Stomach (tissue), 8 donors: ENCODE measurements at regions not wholly inside any gene's neighbourhood (a gene's known extent, or its start where the extent isn't known, plus 50 kb on each side); places are given as distances from the start of the nearest gene placed in this dataset.

Experiments
- DNase-seq, 2 donors: peaks; one replicate each; pipeline versions ENCODE4 v3.0.0 to v3.0.0-alpha.2; 2013 to 2019
- H3K27ac ChIP-seq, 5 donors: fragments of 200-600 bp in 4 of 5; sonication (generic) in 4 of 5; one replicate each; pipeline ENCODE4 v1.5.1; 2013 to 2019; ENCODE audit warnings: mild to moderate bottlenecking in 1 of 5, moderate library complexity in 1 of 5
- H3K27me3 ChIP-seq, 3 donors: fragments of 200-600 bp; sonication (generic); one replicate each; pipeline ENCODE4 v1.5.1; 2017 to 2019; ENCODE audit warnings: mixed run types in 1 of 3
- H3K36me3 ChIP-seq, 4 donors: fragments of 200-600 bp; sonication (generic); 1 replicate in 3 of 4; 2 replicates in 1 of 4; pipeline ENCODE4 v1.5.1; 2016 to 2019
- H3K4me1 ChIP-seq, 4 donors: fragments of 200-600 bp; sonication (generic); one replicate each; pipeline ENCODE4 v1.5.1; 2016 to 2019
- H3K4me3 ChIP-seq, 4 donors: fragments of 200-600 bp; sonication (generic) in 3 of 4; one replicate each; pipeline ENCODE4 v1.5.1; 2016 to 2019; ENCODE audit warnings: mild to moderate bottlenecking in 1 of 4
- H3K9me3 ChIP-seq, 4 donors: fragments of 200-600 bp; sonication (generic); one replicate each; pipeline ENCODE4 v1.5.1; 2016 to 2019
- CTCF ChIP-seq, 7 experiments: fragments of 450-650 bp in 4 of 7; fragments of 200-600 bp in 3 of 7; sonication (generic) in 3 of 7; IDR thresholded peaks; one replicate each; pipeline ENCODE4 v1.5.1; 2016 to 2019; ENCODE audit warnings: antibody characterized with exemption in 7 of 7, control low read depth in 2 of 7, mild to moderate bottlenecking in 1 of 7
- EP300 ChIP-seq: sonication (generic); formaldehyde crosslinking; IDR thresholded peaks from one replicate; pipeline ENCODE4 v1.6.1; 2017; ENCODE audit warnings: antibody characterized with exemption
- POLR2A ChIP-seq, 4 donors: fragments of 450-650 bp; IDR thresholded peaks; one replicate each; pipeline ENCODE4 v1.6.1; 2016; ENCODE audit warnings: antibody characterized with exemption in 4 of 4, control low read depth in 2 of 4, mild to moderate bottlenecking in 1 of 4, moderate library complexity in 1 of 4
- POLR2AphosphoS5 ChIP-seq, 3 donors: sonication (generic); formaldehyde crosslinking; IDR thresholded peaks; one replicate each; pipeline ENCODE4 v1.6.1; 2016; ENCODE audit warnings: antibody characterized with exemption in 3 of 3
- WGBS, 5 donors: extraction: QIAGEN DNeasy Blood & Tissue Kit in 3 of 5; methylation state at CpG; one replicate each; pipeline versions ENCODE4 v1.1.5 to v1.1.7; 2013 to 2018; 5-methylcytosine and 5-hydroxymethylcytosine counted together
- intact Hi-C: fragments of 100-400 bp; cut with DNase I; formaldehyde crosslinking; loops from one replicate; pipeline ENCODE4 v1.15.1; 2023; ENCODE audit warnings: low total_unique reads
- donor health status: healthy with polysubstance abuse.
- donor health status: Bipolar disorder and iron deficiency.
- donor health status: healthy.

GRCh38 chr7:34281260-34281659 is 375.9 kb downstream of the BMPER start:
- Histone ChIP-seq H3K36me3 (no peaks in the 10 kb centered on the region), H3K27me3 (no peaks in the 10 kb centered on the region), H3K4me3 (no peak overlapping the region), H3K27ac (no peak overlapping the region), H3K4me1 (no peaks in the 10 kb centered on the region), H3K9me3 (peaks cover 0 to 15% (median 0%) of the 10 kb centered on the region in 4 donors)
- WGBS, 5 donors = 80 to 100% (median 93%) methylated on average over 1 of the region's 1 CpG
- DNase-seq = no peak
- intact Hi-C loops = no loop called here
- TF ChIP-seq EP300 = no peak
- TF ChIP-seq POLR2AphosphoS5 (IDR thresholded peaks at IDR 0.05) = no peak
- no peak for TF ChIP-seq POLR2A (IDR thresholded peaks at IDR 0.05)
- TF ChIP-seq CTCF (IDR thresholded peaks at IDR 0.05) = no peak

- WGBS, 5 donors = 18 to 37% (median 31%) methylated on average over 1 of the region's 1 CpG
- no peak for DNase-seq
- Histone ChIP-seq H3K4me3 (no peak overlapping the region), H3K36me3 (no peaks in the 10 kb centered on the region), H3K4me1 (no peaks in the 10 kb centered on the region), H3K27ac (no peak overlapping the region), H3K27me3 (no peaks in the 10 kb centered on the region), H3K9me3 (peaks cover 0 to 15% (median 0%) of the 10 kb centered on the region in 4 donors)
- no peak for TF ChIP-seq POLR2A (IDR thresholded peaks at IDR 0.05)
- TF ChIP-seq POLR2AphosphoS5 (IDR thresholded peaks at IDR 0.05) = no peak
- no peak for TF ChIP-seq EP300
- intact Hi-C loops = no loop called here
These were observed 375.7 kb upstream of the NPSR1 start for GRCh38 chr7:34282271-34282670.

GRCh38 chr7:34296663-34297062 is 361.4 kb upstream of the NPSR1 start:
- Histone ChIP-seq H3K36me3 (no peaks in the 10 kb centered on the region), H3K4me3 (no peak overlapping the region), H3K9me3 (peaks cover 0 to 4% (median 0%) of the 10 kb centered on the region in 4 donors), H3K4me1 (no peaks in the 10 kb centered on the region), H3K27ac (no peak overlapping the region), H3K27me3 (no peaks in the 10 kb centered on the region)
- 69 to 78% (median 69%) methylated on average over 1 of the region's 1 CpG for WGBS, 5 donors
- TF ChIP-seq EP300 (no peak), POLR2AphosphoS5 (IDR thresholded peaks at IDR 0.05) (no peak), POLR2A (IDR thresholded peaks at IDR 0.05) (no peak), CTCF (IDR thresholded peaks at IDR 0.05) (no peak)
- DNase-seq = no peak
- intact Hi-C loops = no loop called here

- DNase-seq = no peak
- no peaks in the 10 kb centered on the region for H3K36me3 ChIP-seq
- 43 to 54% (median 44%) methylated on average over 4 of the region's 4 CpGs for WGBS, 5 donors
- H3K4me1 ChIP-seq = no peaks in the 10 kb centered on the region
- H3K27ac ChIP-seq = no peak overlapping the region
- no peaks in the 10 kb centered on the region for H3K9me3 ChIP-seq
- H3K4me3 ChIP-seq = no peak overlapping the region
- intact Hi-C loops = no loop called here
- TF ChIP-seq POLR2AphosphoS5 (IDR thresholded peaks at IDR 0.05) = no peak
- no peak for TF ChIP-seq EP300
- TF ChIP-seq CTCF (IDR thresholded peaks at IDR 0.05) = no peak
- no peak for TF ChIP-seq POLR2A (IDR thresholded peaks at IDR 0.05)
- H3K27me3 ChIP-seq = no peaks in the 10 kb centered on the region
These were observed 359.5 kb upstream of the NPSR1 start for GRCh38 chr7:34298492-34299013.

- 84 to 88% (median 86%) methylated on average over 4 of the region's 4 CpGs for WGBS, 5 donors
- Histone ChIP-seq H3K9me3 (no peaks in the 10 kb centered on the region), H3K27ac (no peak overlapping the region), H3K36me3 (no peaks in the 10 kb centered on the region), H3K27me3 (no peaks in the 10 kb centered on the region), H3K4me3 (no peak overlapping the region), H3K4me1 (no peaks in the 10 kb centered on the region)
- DNase-seq = no peak
- TF ChIP-seq POLR2AphosphoS5 (IDR thresholded peaks at IDR 0.05) (no peak), CTCF (IDR thresholded peaks at IDR 0.05) (no peak)
- intact Hi-C loops = no loop called here
These were observed 359.0 kb upstream of the NPSR1 start for GRCh38 chr7:34299066-34299465.
